PC-9 (cell line): ENCODE measurements at regions not wholly inside any gene's neighbourhood (a gene's known extent, or its start where the extent isn't known, plus 50 kb on each side); places are given as distances from the start of the nearest gene placed in this dataset.

Experiments used
- BruUV-seq: library from RNA; stranded (reverse); fragments of 400-500 nt; replicated peaks from 2 replicates; lab custom pipeline; 2021; lab: Mats Ljungman, UMichigan
- CTCF ChIA-PET: fragments of 300-600 bp; sonication (Branson Sonifier 250); formaldehyde crosslinking; loops from one replicate; lab custom pipeline; 2022; ENCODE audit warnings: antibody characterized with exemption; lab: Charles Lee
- POLR2A ChIA-PET: fragments of 300-600 bp; sonication (Branson Sonifier 250); formaldehyde crosslinking; loops from one replicate; lab custom pipeline; 2022; ENCODE audit warnings: antibody characterized with exemption; ENCODE audit not compliant: unreplicated experiment; lab: Charles Lee
- DNase-seq, 2 experiments: peaks; one replicate each; pipeline versions ENCODE4 v3.0.0 to v3.0.0-alpha.2; 2015 to 2022; ENCODE audit warnings: mixed read lengths in 1 of 2
- H2AFZ ChIP-seq: fragments of 200-600 bp; sonication (generic); 2 replicates; pipeline ENCODE4 v1.8.1; 2017; ENCODE audit warnings: antibody characterized with exemption
- H3F3A ChIP-seq: fragments of 200-600 bp; sonication (generic); 2 replicates; pipeline ENCODE4 v1.8.1; 2017; ENCODE audit warnings: antibody characterized with exemption, mild to moderate bottlenecking, low read depth; ENCODE audit not compliant: insufficient read depth
- H3K27ac ChIP-seq: fragments of 200-600 bp; sonication (generic); 2 replicates; pipeline ENCODE4 v1.6.1; 2016; ENCODE audit warnings: mixed run types
- H3K27me3 ChIP-seq: fragments of 200-600 bp; sonication (generic); 2 replicates; pipeline ENCODE4 v1.6.1; 2016; ENCODE audit warnings: low read depth, mixed run types; ENCODE audit not compliant: insufficient read depth
- H3K36me3 ChIP-seq: fragments of 200-600 bp; sonication (generic); 2 replicates; pipeline ENCODE4 v1.6.1; 2016; ENCODE audit warnings: low read depth, mixed run types
- H3K4me1 ChIP-seq: fragments of 200-600 bp; sonication (generic); replicated peaks from 2 replicates; pipeline ENCODE4 v1.6.1; 2016; ENCODE audit warnings: mixed run types; ENCODE audit not compliant: insufficient read depth
- H3K4me2 ChIP-seq: fragments of 200-600 bp; sonication (generic); 2 replicates; pipeline ENCODE4 v1.6.1; 2017; ENCODE audit warnings: mixed run types
- H3K4me3 ChIP-seq: fragments of 200-600 bp; sonication (generic); 2 replicates; pipeline ENCODE4 v1.6.1; 2016; ENCODE audit warnings: mixed run types
- H3K79me2 ChIP-seq: fragments of 200-600 bp; sonication (generic); 2 replicates; pipeline ENCODE4 v1.6.1; 2017; ENCODE audit warnings: low read depth, mixed run types
- H3K9me2 ChIP-seq: fragments of 200-600 bp; sonication (generic); 2 replicates; pipeline ENCODE4 v1.8.1; 2017; ENCODE audit warnings: mild to moderate bottlenecking; ENCODE audit not compliant: insufficient read depth
- H3K9me3 ChIP-seq: fragments of 200-600 bp; sonication (generic); 2 replicates; pipeline ENCODE4 v1.8.1; 2016; ENCODE audit warnings: low read depth; ENCODE audit not compliant: insufficient read depth
- H4K20me1 ChIP-seq: fragments of 200-600 bp; sonication (generic); 2 replicates; pipeline ENCODE4 v1.8.1; 2017; ENCODE audit not compliant: insufficient read depth
- CTCF ChIP-seq: fragments of 200-600 bp; sonication (generic); conservative IDR thresholded peaks from 2 replicates; pipeline ENCODE4 v1.6.1; 2017; ENCODE audit warnings: mixed run types, antibody characterized with exemption, mild to moderate bottlenecking, moderate library complexity
- EZH2 ChIP-seq: fragments of 200-600 bp; sonication (generic); IDR thresholded peaks from 2 replicates; pipeline ENCODE4 v1.8.0; 2017; ENCODE audit warnings: antibody characterized with exemption, low read depth
- intact Hi-C: fragments of 100-400 bp; cut with micrococcal nuclease; formaldehyde crosslinking; loops from one replicate; pipeline ENCODE4 v1.10.0; 2022; ENCODE audit not compliant: unreplicated experiment

GRCh38 chr2:120632796-120633646, 102.6 kb upstream of the GLI2 start:
- CTCF ChIA-PET: no interaction called here
- no peak overlapping the region for H3K4me3 ChIP-seq
- no peak overlapping the region for H3K4me2 ChIP-seq
- TF ChIP-seq EZH2 (no peak), CTCF (no peak)
- POLR2A ChIA-PET: no interaction called here
- BruUV-seq: no TSS peak
- no peak overlapping the region for H3K27ac ChIP-seq
- DNase-seq: peak in 1 of 2 experiments; percentile 6
- no peaks in the 10 kb centered on the region for H3F3A ChIP-seq
- H3K79me2 ChIP-seq: no peaks in the 10 kb centered on the region
- intact Hi-C loops: no loop called here
- no peaks in the 10 kb centered on the region for H3K36me3 ChIP-seq
- H3K4me1 ChIP-seq: peaks cover 19% of the 10 kb centered on the region
- no peak overlapping the region for H2AFZ ChIP-seq
- no peaks in the 10 kb centered on the region for H3K9me3 ChIP-seq
- H3K9me2 ChIP-seq: no peaks in the 10 kb centered on the region
- no peaks in the 10 kb centered on the region; the same call in 1 of the 2 replicates for H3K27me3 ChIP-seq
- no peaks in the 10 kb centered on the region for H4K20me1 ChIP-seq

DNA sequence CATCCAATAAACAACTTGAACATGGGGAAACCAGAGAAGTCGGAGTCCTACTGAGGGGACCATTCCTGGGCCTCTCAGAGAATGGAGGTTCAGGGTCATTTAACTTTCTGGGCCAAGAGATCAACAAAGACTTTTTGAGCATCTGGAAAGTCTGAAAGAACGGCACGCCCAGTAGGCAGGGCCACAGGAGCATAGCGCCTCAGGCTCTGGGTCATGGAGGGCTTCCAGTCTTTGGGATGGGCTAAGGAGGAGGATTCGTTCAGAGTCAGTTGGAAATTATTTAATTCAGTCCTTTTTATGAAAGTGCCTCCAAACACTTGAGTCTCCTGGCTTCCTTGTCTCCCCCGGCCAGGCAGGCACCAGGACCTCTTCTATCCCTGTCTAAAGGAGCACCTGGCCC, 101.1 kb upstream of the GLI2 start:
- Histone ChIP-seq H3K9me3 (no peaks in the 10 kb centered on the region), H3F3A (no peaks in the 10 kb centered on the region), H3K79me2 (no peaks in the 10 kb centered on the region), H4K20me1 (no peaks in the 10 kb centered on the region), H3K36me3 (no peaks in the 10 kb centered on the region), H3K9me2 (no peaks in the 10 kb centered on the region), H3K4me3 (no peak overlapping the region), H2AFZ (no peak overlapping the region), H3K27me3 (no peaks in the 10 kb centered on the region; the same call in 1 of the 2 replicates), H3K27ac (no peak overlapping the region), H3K4me2 (no peak overlapping the region), H3K4me1 (peaks cover 18% of the 10 kb centered on the region)
- ChIA-PET CTCF (no interaction called here), POLR2A (no interaction called here)
- BruUV-seq: no TSS peak
- intact Hi-C loops: no loop called here
- peak in 1 of 2 experiments; percentile 32 for DNase-seq
- TF ChIP-seq EZH2 (no peak), CTCF (no peak)

- intact Hi-C loops: no loop called here
- H3K4me1 ChIP-seq: peaks cover 12% of the 10 kb centered on the region
- H2AFZ ChIP-seq: no peak overlapping the region
- no TSS peak for BruUV-seq
- DNase-seq: peak in 1 of 2 experiments; percentile 8
- no peaks in the 10 kb centered on the region; the same call in 1 of the 2 replicates for H3K27me3 ChIP-seq
- ChIA-PET POLR2A (no interaction called here), CTCF (no interaction called here)
- no peaks in the 10 kb centered on the region for H3K79me2 ChIP-seq
- no peak overlapping the region for H3K27ac ChIP-seq
- no peaks in the 10 kb centered on the region for H4K20me1 ChIP-seq
- no peaks in the 10 kb centered on the region for H3K9me3 ChIP-seq
- H3K9me2 ChIP-seq: no peaks in the 10 kb centered on the region
- H3K4me2 ChIP-seq: no peak overlapping the region
- no peaks in the 10 kb centered on the region for H3K36me3 ChIP-seq
- no peak for TF ChIP-seq EZH2
- no peak for TF ChIP-seq CTCF
- H3K4me3 ChIP-seq: no peak overlapping the region
- H3F3A ChIP-seq: no peaks in the 10 kb centered on the region
Measured at GRCh38 chr2:120635146-120635545, 100.5 kb upstream of the GLI2 start.
